Motor neuron (in vitro differentiated cells): ENCODE measurements at regions not wholly inside any gene's neighbourhood (a gene's known extent, or its start where the extent isn't known, plus 50 kb on each side); places are given as distances from the start of the nearest gene placed in this dataset.

Experiments
- ATAC-seq, 8 experiments: fragments of 200-7000 bp; cut with Tn5 transposase; replicated peaks in 6 of 8; 2 replicates each; pipeline ENCODE4 v1.8.0; 2021; ENCODE audit warnings: mild to moderate bottlenecking in 8 of 8, moderate library complexity in 8 of 8
- H3K27ac ChIP-seq, 2 donors: fragments of 250-450 bp; sonication (Bioruptor Pico); 2 replicates each; pipeline ENCODE4 v1.9.0; 2021; ENCODE audit warnings: antibody characterized with exemption in 2 of 2, mild to moderate bottlenecking in 2 of 2, moderate library complexity in 1 of 2
- H3K4me1 ChIP-seq, 2 donors: fragments of 250-450 bp; sonication (Bioruptor Pico); replicated peaks in 1 of 2; 2 replicates each; pipeline ENCODE4 v1.6.1; 2021; ENCODE audit warnings: antibody characterized with exemption in 2 of 2, mild to moderate bottlenecking in 2 of 2, moderate library complexity in 1 of 2
- H3K4me3 ChIP-seq, 5 donors: fragments of 250-450 bp; sonication (Bioruptor Pico); 2 replicates each; pipeline ENCODE4 v1.9.0; 2021; ENCODE audit warnings: antibody characterized with exemption in 5 of 5, mild to moderate bottlenecking in 5 of 5, moderate library complexity in 4 of 5
- WGBS, 10 experiments: fragments of 450-650 bp; shearing (Covaris generic); methylation state at CpG; one replicate each; pipeline ENCODE4 v1.0.0; 2022; 5-methylcytosine and 5-hydroxymethylcytosine counted together
- in situ Hi-C, 9 experiments: fragments of 400-800 bp; cut with MboI; loops; one replicate each; pipeline ENCODE4 v1.15.0; 2021; ENCODE audit warnings: low sequenced_read_pairs in 9 of 9, low pct_unique_long_range_greater_than_20kb in 2 of 9; ENCODE audit not compliant: unreplicated experiment in 9 of 9

DNA sequence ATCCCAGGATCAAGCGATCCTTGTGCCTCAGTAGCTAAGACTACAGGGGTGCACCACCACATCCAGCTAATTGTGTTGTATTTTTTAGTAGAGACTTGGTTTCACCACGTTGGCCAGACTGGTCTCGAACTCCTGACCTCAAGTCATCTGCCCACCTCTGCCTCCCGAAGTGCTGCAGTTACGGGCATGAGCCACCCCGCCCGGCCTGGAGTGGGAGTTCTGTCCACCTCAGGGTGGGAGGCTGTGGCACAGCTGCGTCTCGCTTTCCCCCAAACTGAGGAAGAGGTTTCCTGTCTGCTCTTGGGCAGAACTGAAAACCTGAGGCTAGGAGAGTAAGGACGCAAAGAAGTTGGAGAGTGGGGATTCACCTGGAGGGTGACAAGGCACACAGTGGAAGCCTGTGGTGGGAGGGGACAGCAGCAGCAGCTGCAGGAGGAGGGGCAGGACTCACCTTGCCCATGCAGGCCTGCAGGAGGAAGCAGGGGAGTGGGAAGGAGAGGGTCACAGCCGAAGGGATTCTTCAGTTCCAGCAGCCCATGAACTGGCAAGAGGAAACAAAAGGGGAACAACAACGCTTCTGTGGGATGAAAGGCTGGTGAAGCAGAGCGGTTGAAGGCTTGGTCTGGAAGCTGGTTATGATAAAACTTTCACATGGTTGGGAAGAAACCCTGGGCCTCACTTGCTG is 181.4 kb downstream of the GAS1 start:
- 70 to 100% (median 86%) methylated on average over 1 to 5 of the region's 13 CpGs; no CpG with 5 or more reads in 3 of the 10 experiments for WGBS, 10 experiments

DNA sequence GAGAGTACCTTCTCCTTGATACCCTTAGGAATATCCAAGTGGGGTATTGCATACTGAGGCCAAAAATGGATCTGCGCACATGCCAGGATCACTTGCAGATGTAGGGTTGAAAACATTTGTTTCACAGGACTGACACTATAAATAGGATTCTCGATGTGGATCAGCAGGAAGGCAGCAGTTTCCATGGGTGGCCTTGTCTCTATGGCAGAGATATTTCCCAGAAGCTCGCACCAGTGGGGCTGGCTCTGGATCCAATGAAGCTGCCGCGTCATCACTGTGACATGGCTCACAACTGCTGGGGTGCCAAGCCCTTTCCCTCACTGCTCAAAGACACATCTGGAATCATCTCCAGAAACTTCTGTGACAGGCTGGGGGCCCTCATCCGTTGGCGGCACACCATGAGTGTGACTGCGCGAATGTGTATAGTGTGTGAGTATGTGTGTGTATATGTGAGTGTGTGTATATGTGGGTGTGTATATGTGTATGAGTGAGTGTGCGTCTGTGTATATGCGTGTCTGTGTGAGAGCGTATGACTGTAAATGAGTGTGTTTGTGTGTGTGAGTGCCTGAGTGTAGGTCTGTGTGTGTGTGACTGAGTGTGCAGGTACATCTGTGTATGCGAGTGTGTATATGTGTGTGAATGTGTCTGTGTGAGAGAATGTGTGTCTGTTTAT is 182.5 kb downstream of the GAS1 start:
- Histone ChIP-seq H3K4me3 (no peak overlapping the region), H3K4me1 (peaks cover 14 to 18% of the 10 kb centered on the region in 2 donors), H3K27ac (no peak overlapping the region)
- 46 to 100% (median 90%) methylated on average over 1 to 8 of the region's 13 CpGs; no CpG with 5 or more reads in 2 of the 10 experiments for WGBS, 10 experiments
- ATAC-seq = no peak
- in situ Hi-C loops = no loop called here

More for the DNA sequence above, 181.4 kb downstream of the GAS1 start:
- Histone ChIP-seq H3K27ac (no peak overlapping the region), H3K4me1 (peaks cover 14 to 18% of the 10 kb centered on the region in 2 donors), H3K4me3 (no peak overlapping the region)
- ATAC-seq = no peak
- in situ Hi-C loops = no loop called here

DNA sequence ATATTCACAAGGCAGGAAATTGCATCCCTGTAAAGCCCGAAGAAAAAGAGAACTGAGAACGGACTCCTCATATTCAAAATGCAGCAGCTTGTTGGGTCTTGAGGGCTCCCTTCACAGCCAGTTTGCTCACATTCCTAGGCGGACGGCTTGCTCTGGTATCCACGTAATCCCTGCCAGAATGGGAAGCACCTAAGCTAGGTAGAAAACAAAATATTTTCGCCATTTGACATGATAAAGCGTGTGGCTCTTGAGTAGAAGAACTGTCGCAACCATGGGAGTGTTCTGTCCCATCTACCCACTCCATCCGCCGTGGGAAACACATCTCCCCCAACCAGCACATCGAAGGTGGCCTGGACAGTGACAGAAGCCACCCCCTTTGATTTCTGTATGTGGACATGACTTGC is 183.1 kb downstream of the GAS1 start:
- ATAC-seq = no peak
- WGBS, 10 experiments = 37 to 100% (median 92%) methylated on average over 2 to 8 of the region's 11 CpGs; no CpG with 5 or more reads in 3 of the 10 experiments
- in situ Hi-C loops = no loop called here

DNA sequence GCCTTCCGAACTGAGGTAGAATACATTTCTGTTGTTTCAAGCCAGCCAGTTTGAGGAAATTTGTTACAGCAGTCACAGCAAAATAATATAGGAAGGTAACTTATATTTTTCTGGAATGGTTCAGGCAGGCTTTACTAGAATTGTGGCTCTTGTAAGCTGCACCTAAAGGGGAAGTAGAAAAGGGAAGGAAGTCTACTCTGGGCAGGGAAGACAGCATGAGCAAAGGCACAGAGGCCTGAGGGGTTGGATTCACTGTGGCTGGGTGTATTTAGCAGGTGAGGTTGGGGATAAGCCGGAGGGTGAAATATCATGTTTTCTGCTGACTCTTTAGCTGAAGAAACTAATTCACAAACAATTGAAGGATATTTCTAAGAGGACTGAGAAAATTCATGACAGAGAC is 183.5 kb downstream of the GAS1 start:
- ATAC-seq = no peak
- Histone ChIP-seq H3K4me3 (no peak overlapping the region), H3K27ac (no peak overlapping the region), H3K4me1 (peaks cover 14 to 18% of the 10 kb centered on the region in 2 donors)
- 69 to 100% (median 96%) methylated on average over 1 to 2 of the region's 2 CpGs for WGBS, 10 experiments
- in situ Hi-C loops = no loop called here

More for the DNA sequence above, 183.1 kb downstream of the GAS1 start:
- H3K27ac ChIP-seq = no peak overlapping the region
- no peak overlapping the region for H3K4me3 ChIP-seq
- peaks cover 14 to 18% of the 10 kb centered on the region in 2 donors for H3K4me1 ChIP-seq

DNA sequence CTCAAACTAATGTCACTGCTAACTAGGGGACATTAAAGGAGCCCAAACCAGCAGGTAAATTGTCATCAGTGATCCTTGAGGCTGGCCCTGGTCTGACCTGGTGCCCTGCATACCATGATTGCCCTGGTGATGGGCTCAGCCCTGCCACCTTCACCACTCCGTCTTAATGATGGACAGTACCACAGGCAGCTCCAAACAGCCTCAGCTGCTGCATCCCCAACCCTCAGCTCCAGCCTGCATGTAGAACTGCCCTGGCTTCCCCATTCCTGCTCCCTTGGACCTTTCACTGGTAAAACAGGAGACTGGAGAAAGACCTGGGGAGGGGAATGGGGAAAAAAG is 190.0 kb downstream of the GAS1 start:
- Histone ChIP-seq H3K27ac (no peak overlapping the region), H3K4me3 (no peak overlapping the region), H3K4me1 (no peaks in the 10 kb centered on the region)
- in situ Hi-C loops = no loop called here
- WGBS, 10 experiments = no CpG with 5 or more reads among the region's 1 CpG
- ATAC-seq = no peak

DNA sequence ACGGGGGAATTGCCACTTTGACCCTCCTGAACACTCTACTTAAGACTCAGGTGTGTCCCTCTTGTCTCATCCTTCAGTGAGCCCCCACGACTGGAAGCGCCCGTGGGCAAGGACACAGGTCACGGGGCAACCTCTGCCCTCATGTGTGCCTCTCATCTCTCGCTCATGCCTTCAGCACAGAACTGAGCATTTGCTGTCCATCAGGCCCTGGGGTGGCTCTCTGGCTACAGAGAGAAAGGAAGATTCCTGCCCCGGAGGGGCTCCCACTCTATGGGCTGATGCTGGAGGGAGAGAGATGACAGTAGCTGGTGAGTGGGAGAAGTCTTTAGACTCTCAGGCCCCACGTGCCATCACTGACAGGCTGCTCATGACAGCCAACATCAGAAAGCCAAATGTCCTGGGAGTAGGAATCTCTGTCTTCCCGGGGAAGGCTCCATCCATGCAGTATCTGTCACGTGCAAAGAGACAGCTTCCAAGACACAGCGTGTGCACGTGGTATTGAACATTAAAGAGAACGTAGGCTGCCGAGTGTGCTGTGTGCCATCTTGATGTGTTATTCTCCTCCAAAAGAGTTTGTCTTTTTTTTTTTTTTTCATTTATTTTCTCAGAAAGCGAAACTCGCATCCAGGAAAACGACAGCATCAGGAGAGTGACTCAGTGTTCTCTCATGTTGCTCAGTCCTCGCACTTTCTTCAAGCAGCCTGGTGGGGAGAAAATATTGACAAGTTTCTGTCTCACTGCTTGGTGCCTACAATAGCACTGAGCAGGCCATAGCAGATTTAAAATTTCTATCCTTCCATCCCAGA is 190.5 kb downstream of the GAS1 start:
- H3K4me3 ChIP-seq = no peak overlapping the region
- 17 to 100% (median 83%) methylated on average over 3 to 14 of the region's 18 CpGs for WGBS, 10 experiments
- ATAC-seq = peak in 1 of 8 experiments; percentile 82
- in situ Hi-C loops = no loop called here
- H3K4me1 ChIP-seq = no peaks in the 10 kb centered on the region
- no peak overlapping the region for H3K27ac ChIP-seq

DNA sequence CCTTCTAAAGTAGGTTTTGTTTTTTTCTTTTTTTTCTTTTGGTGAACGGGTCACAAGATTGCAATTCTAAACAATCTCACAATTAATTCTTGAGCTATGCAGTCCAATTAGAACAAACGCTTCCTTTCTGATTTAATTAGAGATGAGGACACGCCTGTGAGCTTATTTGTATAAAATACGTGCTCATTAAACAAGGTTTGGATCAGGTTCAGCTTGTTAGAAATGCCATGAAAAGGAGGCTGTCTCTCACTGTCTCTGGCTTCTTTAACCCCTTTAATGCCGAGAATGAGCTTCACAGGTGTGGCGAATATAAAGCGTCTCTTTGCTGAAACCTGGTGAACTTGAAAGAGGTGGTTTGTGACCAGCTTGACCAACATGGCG is 191.8 kb downstream of the GAS1 start:
- no peak for ATAC-seq
- Histone ChIP-seq H3K4me1 (peaks cover 0 to 5% of the 10 kb centered on the region in 2 donors), H3K27ac (no peak overlapping the region), H3K4me3 (no peak overlapping the region)
- in situ Hi-C loops = no loop called here
- 28 to 100% (median 88%) methylated on average over 1 to 8 of the region's 8 CpGs for WGBS, 10 experiments

DNA sequence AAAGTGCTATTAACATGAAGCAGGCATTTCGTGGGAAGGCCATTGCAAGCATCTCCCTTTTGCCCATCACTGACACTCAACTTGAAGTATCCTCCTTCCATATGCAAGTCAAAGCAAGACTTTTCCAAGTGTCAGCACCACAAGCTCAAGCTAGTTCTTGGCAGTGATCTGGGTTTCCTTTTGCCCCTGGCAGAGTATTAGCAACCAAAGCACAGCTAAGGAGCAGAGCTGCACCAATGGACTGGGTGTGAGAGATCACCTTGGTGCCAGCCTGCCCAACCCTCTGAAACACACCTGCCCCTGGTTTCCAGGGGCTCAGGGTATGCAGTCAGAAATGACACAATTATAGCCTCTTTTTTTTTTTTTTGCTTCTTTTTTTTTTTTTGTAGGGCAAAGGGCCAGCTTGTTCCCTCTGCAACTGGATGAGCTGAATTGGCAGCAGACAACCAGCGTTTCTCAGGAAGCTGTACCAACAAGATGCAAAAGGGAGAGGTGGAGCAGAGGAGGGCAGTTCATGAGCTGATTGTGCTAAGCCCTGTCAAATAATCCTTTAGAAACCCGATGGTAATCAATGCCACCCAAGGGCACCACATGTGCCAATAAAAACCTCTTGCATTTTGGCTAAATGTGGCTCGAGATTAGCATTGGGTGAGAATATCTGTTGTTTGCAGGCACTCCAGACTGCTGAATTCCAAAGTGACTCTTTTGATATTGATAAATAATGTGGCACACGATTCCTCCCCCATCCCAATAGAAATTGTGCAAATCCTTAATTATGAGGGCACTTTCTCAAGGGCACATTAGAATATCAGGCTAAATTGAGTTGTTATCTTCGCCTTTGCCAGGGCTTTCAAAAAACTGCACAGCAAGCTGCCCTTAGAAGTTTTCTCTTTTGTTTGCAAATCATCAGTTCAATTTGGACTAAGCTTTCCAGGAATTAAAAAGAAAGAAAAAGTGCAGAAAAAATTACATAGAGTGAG is 192.4 kb downstream of the GAS1 start:
- Histone ChIP-seq H3K27ac (no peak overlapping the region), H3K4me3 (no peak overlapping the region), H3K4me1 (peaks cover 6 to 12% of the 10 kb centered on the region in 2 donors)
- in situ Hi-C loops = no loop called here
- 0 to 81% (median 61%) methylated on average over 1 to 5 of the region's 6 CpGs for WGBS, 10 experiments
- peak in 1 of 8 experiments; percentile 29 for ATAC-seq

DNA sequence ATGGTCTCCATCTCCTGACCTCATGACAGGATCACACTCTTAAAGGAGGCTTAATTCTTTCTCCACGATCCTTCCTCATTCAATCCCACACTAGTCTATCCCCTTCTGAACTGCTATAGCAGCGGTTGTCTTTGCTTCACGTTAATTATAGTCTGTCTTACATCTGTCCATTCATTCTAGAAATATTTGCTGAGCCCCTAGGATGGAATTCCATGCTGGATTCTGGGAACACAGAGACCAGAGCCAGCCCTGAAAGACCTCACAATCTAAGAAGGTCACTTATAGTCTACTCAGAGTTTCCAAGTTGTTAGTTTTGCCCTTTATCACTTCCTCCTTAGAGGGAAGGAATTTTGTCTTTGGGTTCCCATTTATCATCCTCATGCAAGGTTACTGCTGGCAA is 193.5 kb downstream of the GAS1 start:
- no peak overlapping the region for H3K4me3 ChIP-seq
- ATAC-seq = no peak
- WGBS, 10 experiments = 50 to 100% (median 88%) methylated on average over 1 to 3 of the region's 3 CpGs; no CpG with 5 or more reads in 2 of the 10 experiments

DNA sequence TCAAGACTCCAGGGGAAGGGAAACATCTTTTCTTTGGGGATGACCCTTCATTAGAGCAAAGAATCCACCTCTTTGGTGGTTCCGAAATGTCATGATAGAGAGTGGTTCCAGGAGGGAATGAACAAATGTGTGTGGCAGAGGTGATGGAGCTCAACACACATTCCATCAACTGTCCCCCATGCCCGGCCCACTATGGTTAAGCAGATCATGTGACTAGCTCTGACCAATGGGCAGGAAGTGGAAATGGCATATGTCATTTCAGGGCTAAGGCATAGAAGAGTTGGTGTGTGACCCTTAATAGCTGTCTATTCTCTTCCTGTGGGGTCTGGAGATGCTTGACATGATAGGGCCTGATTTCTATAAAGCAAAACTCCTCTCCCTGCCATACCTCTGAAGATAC is 194.6 kb downstream of the GAS1 start:
- no peak overlapping the region for H3K4me3 ChIP-seq
- H3K4me1 ChIP-seq = peaks cover 10 to 23% of the 10 kb centered on the region in 2 donors
- H3K27ac ChIP-seq = no peak overlapping the region
- ATAC-seq = no peak
- 71 to 100% (median 100%) methylated on average over 1 to 2 of the region's 2 CpGs; no CpG with 5 or more reads in 6 of the 10 experiments for WGBS, 10 experiments
- in situ Hi-C loops = no loop called here

More for the DNA sequence above, 193.5 kb downstream of the GAS1 start:
- in situ Hi-C loops = no loop called here
- Histone ChIP-seq H3K27ac (no peak overlapping the region), H3K4me1 (peaks cover 10 to 21% of the 10 kb centered on the region in 2 donors)

DNA sequence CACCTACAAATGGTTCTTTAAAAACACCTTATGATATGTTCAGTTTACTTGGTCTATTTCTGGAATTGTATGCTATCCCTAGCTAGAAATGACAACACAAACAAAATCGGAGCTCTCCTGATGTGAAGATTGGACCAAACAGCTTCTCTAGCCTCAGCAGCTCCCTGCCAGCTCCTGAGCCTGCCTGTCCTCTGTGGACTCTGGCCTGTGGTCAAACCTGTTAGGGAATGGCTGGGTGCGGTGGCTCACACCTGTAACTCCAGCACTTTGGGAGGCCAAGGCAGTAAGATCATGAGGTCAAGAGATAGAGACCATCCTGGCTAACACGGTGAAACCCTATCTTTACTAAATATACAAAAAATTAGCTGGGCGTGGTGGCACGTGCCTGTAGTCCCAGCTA is 195.3 kb downstream of the GAS1 start:
- in situ Hi-C loops = no loop called here
- WGBS, 10 experiments = 60 to 100% (median 95%) methylated on average over 1 to 4 of the region's 5 CpGs; no CpG with 5 or more reads in 3 of the 10 experiments
- Histone ChIP-seq H3K27ac (no peak overlapping the region), H3K4me3 (no peak overlapping the region), H3K4me1 (peaks cover 10 to 23% of the 10 kb centered on the region in 2 donors)
- ATAC-seq = no peak

DNA sequence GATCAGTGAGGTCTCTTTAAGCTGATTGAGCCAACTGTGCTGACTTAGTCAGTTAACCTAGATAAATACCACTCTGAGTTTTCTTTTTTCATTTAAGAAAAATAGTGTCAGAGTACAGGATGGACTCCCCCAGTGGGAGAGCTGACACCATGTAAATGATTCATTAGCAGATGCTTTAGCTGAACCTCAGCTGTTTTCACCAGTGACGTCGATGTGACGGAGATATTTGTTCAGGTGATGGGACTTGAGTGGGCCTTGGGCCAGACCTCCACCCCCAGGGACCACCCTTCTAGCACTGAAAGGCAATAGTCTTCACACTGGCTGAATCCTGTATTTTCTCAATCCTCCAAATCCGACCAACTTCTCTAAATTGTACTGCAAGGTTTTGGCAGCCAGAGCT is 196.1 kb downstream of the GAS1 start:
- no peak overlapping the region for H3K4me3 ChIP-seq
- H3K27ac ChIP-seq = no peak overlapping the region
- H3K4me1 ChIP-seq = peaks cover 10 to 23% of the 10 kb centered on the region in 2 donors
- in situ Hi-C loops = no loop called here
- ATAC-seq = peak in 1 of 8 experiments; percentile 32
- 89 to 98% (median 93%) methylated on average over 3 to 4 of the region's 4 CpGs; no CpG with 5 or more reads in 6 of the 10 experiments for WGBS, 10 experiments
